Head of caudate nucleus (tissue), 42 donors: ENCODE measurements at regions not wholly inside any gene's neighbourhood (a gene's known extent, or its start where the extent isn't known, plus 50 kb on each side); places are given as distances from the start of the nearest gene placed in this dataset.
"Not testable (repeated sequence)": the region's sequence is repeated elsewhere in the genome, so short reads cannot be mapped to it uniquely, and the experiment has no call there.

ENCODE experiments used
- DNase-seq, 42 donors: peaks; one replicate each; pipeline versions ENCODE4 v3.0.0 to v3.0.0-alpha.2; 2020 to 2021; ENCODE audit warnings: mixed read lengths in 7 of 42
- intact Hi-C: fragments of 100-400 bp; cut with DNase I; formaldehyde crosslinking; loops from one replicate; pipeline ENCODE4 v1.15.0; 2022

DNA sequence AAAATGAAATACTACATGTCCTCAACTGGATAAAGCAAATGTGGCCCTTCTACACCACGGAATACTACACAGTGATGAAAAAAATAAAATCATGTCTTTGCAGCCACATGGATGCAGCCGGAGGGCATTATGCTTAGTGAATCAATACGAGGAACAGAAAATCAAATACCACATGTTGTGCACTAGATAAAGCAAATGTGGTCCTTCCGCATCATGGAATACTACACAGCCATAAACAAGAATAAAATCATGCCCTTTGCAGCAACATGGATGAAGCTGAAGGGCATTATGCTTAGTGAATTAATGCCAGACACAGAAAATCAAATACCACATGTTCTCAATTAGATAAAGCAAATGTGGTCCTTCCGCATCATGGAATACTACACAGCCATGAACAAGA lies 204.4 kb downstream of the GOLGA6L6 start:
- intact Hi-C loops, DNase-seq: not testable (repeated sequence)

DNA sequence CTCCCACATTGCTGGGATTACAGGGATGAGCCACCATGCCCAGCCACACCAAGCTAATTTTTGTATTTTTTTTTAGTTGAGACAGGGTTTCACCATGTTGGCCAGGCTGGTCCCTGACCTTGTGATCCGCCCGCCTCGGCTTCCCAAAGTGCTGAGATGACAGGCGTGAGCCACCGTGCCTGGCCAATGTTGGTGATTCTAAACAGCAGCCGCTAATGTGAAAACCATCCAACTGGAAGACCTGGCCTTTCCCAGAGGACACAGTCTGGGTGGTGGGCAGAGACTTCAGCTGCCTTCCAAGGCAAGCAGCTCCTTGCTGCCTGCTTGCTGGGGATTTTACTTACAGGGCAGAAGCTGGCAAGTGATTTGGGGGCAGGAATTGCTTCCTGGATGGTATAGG lies 207.1 kb downstream of the GOLGA6L6 start:
- DNase-seq = peak in 6 of 42 donors; percentile 6 to 41 (median 15)
- intact Hi-C loops = not testable (repeated sequence)

DNA sequence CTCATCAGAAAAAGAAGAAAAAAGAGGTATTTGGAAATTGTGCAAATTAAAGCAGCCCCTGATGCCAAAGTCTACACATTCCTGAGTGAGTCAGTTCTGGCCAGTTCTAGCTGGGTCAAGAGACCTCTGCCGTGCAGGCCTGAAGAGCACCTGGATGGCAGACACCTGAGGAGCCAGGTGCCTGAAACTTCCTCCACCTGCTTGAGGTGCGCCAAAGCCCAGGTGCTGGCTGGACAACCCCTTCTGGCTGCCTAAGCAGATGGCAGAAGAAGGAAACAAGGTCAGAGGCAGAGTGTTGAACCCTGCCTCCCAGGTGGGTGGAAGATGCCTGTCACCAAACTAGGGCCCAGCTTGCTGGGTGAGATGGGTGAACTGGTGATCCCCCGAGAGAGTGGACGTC lies 215.8 kb downstream of the GOLGA6L6 start:
- intact Hi-C loops = not testable (repeated sequence)

DNA sequence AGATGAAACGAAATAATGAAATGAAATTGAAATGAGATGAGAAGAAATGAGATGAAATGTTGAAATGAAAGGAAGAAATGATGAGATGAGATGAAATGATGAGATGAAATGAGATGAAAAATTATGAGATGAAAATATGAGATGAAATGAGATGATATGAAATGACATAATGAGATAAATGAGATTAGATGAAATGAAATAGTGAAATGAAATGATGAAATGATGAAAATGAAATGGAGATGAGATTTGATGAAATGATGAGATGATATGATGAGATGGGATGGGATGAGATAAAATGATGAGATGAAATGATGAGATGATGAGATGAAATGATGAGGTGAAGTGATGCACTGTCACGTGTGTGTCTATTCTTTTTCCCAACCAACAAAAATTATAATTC lies 224.5 kb downstream of the GOLGA6L6 start:
- intact Hi-C loops, DNase-seq: not testable (repeated sequence)

More for the DNA sequence above, 215.8 kb downstream of the GOLGA6L6 start:
- DNase-seq = peak in 1 of 42 donors; percentile 6

DNA sequence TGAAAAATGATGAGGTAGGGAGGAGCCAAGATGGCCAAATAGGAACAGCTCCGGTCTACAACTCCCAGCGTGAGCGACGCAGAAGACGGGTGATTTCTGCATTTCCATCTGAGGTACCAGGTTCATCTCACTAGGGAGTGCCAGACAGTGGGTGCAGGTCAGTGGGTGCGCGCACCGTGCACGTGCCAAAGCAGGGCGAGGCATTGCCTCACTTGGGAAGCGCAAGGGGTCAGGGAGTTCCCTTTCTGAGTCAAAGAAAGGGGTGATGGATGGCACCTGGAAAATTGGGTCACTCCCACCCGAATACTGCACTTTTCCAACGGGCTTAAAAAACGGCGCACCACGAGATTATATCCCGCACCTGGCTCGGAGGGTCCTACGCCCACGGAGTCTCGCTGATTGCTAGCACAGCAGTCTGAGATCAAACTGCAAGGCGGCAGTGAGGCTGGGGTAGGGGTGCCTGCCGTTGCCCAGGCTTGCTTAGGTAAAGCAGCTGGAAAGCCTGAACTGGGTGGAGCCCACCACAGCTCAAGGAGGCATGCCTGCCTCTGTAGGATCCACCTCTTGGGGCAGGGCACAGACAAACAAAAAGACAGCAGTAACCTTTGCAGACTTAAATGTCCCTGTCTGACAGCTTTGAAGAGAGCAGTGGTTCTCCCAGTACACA lies 230.5 kb downstream of the GOLGA6L6 start:
- peak in 1 of 42 donors; percentile 6 for DNase-seq

DNA sequence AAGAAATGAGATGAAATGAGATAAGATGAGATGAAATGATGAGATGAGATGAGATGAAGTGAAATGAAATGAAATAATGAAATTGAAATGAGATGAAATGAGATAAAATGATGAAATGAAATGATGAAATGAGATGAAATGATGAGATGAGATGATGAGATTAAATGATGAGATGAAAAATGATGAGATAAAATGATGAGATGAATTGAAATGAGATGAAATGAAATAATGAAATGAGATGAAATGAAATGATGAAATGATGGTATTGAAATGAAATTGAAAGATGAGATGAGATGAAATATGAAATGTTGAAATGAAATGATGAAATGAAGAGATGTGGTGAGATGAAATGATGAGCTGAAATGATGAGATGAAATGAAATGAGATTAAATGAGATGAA lies 231.0 kb downstream of the GOLGA6L6 start:
- intact Hi-C loops = no loop called here
- DNase-seq = no peak

More for the DNA sequence above, 230.5 kb downstream of the GOLGA6L6 start:
- intact Hi-C loops = not testable (repeated sequence)

DNA sequence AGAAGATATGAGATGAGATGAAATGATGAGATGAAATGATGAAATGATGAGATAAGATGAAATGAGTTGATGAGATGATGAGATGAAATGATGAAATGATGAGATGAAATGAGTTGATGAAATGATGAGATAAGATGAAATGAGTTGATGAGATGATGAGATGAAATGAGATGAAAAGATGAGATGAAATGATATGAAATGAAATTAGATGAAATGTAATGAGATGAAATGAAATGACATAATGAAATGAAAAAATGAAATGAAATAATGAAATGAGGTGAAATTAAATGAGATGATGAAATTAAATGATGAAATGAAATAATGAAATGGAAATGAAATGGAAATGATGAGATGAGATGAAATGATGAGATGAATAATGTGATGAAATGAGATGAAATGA lies 231.6 kb downstream of the GOLGA6L6 start:
- intact Hi-C loops = not testable (repeated sequence)

DNA sequence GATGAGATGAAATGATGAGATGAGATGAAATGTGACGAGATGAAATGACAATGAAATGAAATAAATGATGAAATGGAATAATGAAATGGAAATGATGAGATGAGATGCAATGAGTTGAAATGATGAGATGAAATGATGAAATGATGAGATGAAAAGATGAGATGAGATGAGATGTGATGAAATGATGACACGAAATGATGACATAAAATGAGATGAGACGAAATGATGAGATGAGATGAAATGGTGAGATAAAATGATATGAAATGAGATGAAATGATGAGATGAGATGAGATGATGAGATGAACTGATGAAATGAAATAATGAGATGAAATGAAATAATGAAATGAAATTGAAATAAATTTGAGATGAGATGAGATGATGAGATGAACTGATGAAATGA lies 232.2 kb downstream of the GOLGA6L6 start:
- DNase-seq, intact Hi-C loops: not testable (repeated sequence)

More for the DNA sequence above, 231.6 kb downstream of the GOLGA6L6 start:
- DNase-seq = not testable (repeated sequence)

DNA sequence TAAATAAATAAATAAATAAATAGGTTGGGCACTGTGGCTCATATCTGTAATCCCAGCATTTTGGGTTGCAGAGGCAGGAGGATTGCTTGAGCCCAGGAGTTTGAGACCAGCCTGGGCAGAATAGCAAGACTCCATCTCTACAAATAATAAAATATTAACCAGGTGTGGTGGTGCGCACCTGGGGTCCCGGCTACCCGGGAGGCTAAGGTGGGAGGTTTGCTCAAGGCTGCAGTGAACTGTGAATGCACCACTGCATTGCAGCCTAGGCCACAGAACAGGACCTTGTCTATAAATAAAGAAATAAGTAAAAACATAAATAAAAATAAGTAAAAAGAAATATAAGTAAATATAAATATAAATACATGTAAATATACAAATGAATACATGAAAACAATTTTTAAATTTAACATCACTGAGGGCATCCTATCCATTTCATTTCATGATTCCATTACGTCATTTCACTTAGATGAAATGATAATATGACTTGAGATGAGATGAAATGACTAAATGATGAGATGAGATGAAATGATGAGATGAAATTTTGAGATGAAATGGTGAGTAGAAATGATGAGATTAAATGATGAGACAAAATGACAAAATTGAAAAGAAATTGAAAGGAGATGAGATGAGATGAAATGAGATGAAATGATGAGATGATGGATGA lies 233.4 kb downstream of the GOLGA6L6 start:
- intact Hi-C loops = not testable (repeated sequence)
- peak in 3 of 42 donors; percentile 6 to 43 (median 16) for DNase-seq

DNA sequence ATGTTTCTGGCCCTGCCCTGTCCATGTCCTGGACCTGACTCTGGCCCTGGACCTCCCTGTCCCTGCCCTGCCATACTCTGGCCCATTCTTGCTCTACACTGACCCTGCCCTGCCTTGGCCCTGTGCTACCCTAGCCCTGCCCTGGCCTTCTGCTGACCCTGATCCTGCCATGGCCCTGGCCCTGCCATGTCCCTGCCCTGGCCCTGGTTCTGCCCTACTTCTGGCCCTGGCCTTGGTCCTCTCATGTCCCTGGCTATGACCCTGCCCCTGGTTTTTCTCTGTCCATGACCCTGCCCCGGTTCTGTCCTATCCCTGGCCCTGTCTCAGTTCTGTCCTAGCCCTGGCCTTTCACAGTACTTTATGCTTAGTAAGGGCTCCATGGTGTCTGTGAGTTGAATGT lies 234.5 kb downstream of the GOLGA6L6 start:
- DNase-seq = peak in 1 of 42 donors; percentile 35
- intact Hi-C loops = not testable (repeated sequence)

DNA sequence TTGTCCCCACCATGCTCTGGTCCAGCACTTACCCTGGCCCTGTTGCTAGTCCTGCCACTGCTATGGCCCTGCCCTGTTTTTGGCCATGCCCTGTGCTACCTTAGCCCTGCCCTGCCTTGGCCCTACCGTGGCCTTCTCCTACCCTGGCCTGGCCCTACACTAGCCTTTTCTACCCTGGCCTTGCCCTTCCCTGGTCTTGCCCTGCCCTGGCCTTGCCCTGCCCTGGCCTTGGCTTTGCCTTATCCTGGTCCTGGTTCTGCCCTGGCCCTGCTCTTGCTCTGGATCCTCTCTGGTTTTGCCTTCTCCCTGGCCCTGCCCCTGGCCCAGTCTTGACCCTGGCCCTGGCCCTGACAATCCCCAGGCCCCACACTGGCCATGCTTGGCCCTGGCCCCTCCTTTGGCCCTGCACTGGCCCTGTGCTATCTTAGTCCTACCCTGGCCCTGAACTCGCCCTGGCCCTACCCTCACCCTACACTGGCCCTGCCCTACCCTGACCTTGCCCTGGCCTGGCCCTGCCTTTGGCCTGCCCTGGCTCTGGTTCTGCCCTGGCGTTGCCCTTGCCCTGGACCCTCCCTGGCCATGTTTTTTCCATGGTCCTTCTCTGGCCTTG lies 235.0 kb downstream of the GOLGA6L6 start:
- intact Hi-C loops = not testable (repeated sequence)
- peak in 4 of 42 donors; percentile 10 to 40 (median 28) for DNase-seq

DNA sequence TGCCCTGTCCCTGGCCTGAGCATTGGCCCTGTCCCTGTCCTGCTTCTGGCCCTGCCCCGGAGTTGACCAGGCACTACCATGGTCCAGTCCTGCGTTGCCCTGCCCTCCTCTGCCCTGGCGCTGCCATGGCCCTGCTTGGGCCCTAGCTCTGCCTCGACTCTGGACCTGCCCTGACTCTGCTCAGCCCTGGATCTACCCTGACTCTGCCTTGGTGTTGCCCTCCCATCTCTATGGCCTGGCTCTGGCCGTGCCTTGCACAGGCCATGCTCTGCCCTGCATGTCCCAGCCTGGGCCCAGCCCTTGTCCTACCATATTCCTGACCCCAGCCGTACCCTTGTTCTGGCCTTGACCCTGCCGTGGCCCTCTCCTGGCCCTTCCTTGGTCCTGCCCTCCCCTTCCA lies 235.7 kb downstream of the GOLGA6L6 start:
- intact Hi-C loops = not testable (repeated sequence)
- peak in 4 of 42 donors; percentile 0 to 40 (median 12) for DNase-seq

DNA sequence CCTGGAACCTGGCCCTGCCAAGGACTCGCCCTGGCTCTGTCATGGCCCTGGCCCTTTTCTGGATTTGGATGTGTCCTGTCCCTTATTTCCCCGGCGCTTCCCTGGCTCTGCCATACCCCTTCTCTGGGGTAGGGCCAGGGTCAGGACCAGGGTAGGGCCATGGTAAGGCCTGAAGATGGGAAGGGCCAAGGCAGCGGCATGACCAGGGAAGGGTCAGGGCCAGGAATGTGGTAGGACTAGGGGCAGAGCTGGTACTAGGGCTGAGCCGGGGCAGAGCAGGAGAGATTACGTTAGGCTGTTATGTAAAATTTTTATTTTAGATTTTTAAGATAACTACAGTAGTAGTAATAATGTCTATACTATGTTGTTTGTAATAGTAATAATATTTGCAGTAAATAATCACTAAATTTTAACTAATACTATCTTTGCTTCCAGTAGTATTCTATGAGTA lies 236.6 kb downstream of the GOLGA6L6 start:
- intact Hi-C loops = not testable (repeated sequence)
- DNase-seq = peak in 2 of 42 donors; percentile 8 to 35

DNA sequence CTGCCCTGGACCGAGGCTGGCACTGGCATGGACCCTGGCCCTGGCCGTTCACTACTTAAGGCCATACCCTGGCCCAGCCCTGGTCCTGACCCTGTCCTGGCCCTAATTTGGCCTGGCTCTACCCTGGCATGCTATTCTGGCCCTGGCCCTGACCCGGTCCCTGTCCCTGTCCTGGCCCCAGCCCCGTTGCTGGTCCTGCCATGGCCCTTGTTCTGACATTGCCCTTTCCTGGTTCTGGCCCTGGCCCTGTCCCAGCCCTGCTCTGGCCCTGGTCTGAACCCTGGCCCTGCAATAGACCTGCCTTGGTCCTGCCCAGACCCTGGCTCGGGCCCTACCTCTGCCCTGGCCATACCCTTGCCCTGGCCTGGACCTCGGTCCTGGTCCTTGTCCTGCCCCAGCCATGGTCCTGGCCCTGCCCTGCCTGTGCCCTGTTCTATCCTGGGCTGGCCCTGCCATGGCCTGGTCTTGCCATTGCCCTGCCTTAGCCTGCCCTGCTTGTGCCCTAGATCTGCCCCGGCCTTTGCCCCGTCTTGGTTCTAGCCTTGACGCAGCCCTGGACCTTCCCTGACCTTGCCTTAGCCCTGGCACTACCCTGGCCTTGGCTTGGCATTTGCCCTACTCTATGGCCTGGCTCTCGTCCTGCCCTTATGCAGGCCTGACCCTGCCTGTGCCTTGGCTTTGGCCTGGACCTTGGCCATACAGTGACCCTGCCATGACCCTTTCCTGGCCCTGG lies 237.2 kb downstream of the GOLGA6L6 start:
- DNase-seq = peak in 7 of 42 donors; percentile 1 to 44 (median 8)
- intact Hi-C loops = not testable (repeated sequence)

DNA sequence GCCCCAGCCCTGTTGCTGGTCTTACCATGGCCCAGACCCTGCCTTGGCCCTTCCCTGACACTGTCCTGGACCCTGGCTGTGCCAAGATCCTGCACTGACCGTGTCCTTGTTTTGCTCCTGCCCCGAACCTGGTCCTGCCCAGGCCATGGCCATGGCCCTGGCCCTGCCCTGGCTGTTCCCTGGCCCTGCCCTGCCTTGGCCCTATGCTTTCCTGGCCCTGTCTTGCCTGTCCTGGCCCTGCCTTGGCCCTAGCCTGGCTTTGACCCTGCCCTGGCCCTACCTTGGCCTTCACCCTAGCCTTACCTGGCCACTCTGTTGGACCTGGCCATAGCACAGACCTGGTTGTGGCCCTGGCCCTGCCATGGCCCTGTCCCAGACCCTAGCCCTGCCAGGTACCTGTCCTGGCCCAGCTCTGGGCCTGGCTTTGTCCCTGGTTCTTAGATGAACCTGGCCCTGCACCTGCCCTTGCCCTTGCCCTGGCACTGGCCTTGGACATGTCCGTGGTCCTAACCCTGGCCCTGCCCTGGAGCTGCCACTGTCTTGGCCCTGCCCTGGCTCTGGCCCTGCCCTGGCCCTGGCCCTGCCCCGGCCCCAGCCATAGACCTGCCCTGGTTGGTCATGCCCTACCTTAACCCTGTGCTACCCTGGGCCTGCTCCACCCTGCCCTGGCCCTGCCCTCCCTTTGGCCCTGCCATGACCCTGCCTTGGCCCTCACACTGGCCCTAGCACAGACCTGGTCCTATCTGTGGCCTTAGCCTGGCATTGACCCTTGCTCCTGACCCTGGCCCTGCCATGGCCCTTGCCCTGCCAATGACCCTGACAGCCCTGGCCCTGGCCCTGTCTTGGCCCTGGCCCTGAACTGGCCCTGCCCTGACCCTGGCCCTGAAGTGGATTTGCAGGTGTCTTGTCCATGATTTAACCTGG lies 238.1 kb downstream of the GOLGA6L6 start:
- peak in 9 of 42 donors; percentile 0 to 41 (median 8) for DNase-seq
- intact Hi-C loops = not testable (repeated sequence)

DNA sequence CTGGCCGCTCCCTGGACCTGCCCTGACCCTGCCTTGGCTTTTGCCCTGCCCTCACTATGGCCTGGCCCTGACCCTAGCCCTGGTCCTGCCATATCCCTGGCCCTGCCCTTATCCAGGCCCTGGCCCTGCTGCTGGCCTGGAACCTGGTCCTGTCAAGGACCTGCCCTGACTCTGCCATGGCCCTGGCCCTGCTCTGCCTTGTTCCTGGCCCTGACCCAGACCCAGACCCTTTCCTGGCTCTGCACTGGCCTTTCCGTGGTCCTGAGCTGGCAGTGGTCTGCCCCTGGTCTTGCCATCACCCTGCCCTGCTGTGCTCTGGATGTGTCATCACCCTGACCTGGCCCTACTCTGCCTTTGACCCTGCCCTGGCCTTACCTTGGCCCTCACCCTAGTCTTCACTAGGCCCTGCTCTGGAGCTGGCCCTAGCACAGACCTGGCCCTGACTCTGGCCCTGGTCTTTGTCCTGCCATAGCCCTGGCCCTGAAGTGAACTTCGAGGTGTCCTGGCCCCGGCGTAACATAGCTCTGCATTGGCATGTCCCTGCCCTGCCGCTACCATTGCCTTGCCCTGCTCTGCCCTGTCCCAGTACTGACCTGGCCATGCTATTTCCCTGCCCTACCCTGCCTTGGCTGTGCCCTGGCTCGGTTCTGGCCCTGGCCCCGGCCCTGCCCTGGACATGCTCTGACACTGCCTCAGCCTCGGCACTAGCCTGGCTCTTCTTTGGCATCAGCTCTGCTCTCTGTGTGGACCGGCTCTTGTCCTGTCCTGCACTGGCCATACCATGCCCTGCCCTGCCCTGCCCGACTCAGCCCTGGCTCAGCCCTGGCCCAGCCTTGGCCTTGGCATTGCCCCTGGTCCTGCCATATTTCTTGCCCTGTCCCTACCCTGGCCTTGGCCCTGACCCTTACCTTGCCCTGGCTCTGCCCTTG lies 239.2 kb downstream of the GOLGA6L6 start:
- DNase-seq = peak in 11 of 42 donors; percentile 0 to 43 (median 19)
- intact Hi-C loops = not testable (repeated sequence)

DNA sequence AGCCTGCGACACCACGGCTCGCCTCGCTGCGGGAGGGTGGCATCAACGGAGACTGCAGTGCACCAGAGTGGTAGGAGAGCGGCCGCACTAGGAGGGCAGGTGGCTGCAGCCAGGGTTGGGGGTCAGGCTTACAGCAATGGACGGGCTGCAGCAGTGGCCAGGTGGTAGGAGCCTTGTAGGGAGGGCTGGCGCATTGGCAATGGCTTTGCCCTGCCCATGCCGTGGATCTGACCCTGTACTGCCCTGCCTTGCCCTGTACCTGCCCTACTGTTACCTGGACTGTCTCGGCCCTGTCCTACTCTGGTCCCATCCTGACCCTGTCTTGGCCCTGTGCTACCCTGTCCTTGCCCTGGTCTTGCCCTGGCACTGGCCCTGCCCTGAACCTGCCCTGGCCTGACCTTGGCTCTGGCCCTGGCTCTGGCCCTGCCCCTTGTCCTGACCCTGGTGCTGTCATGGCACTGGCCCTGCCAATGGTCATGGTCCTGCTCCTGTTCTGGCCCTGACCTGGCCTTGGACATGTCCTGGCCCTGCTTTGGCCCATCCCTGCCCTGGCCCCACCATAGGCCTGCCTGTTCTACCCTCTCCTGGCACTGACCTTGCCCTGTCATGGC lies 240.0 kb downstream of the GOLGA6L6 start:
- intact Hi-C loops = not testable (repeated sequence)
- peak in 13 of 42 donors; percentile 1 to 58 (median 16) for DNase-seq
